HG02870 (cell line): ENCODE measurements at regions not wholly inside any gene's neighbourhood (a gene's known extent, or its start where the extent isn't known, plus 50 kb on each side); places are given as distances from the start of the nearest gene placed in this dataset.

Experiments
- ATAC-seq: cut with Tn5 transposase; IDR thresholded peaks from one replicate; pipeline ENCODE4 v1.9.1; 2021; ENCODE audit warnings: mild to moderate bottlenecking, moderate library complexity; ENCODE audit not compliant: unreplicated experiment

GRCh38 chr6:105821027-105821426 is 265.1 kb upstream of the PRDM1 start:
- ATAC-seq, result no peak

- no peak for ATAC-seq
Measured at GRCh38 chr6:105819745-105820144, 266.4 kb upstream of the PRDM1 start.

GRCh38 chr6:105818505-105818904 is 267.6 kb upstream of the PRDM1 start:
- no peak for ATAC-seq

GRCh38 chr6:105817961-105818360 is 268.2 kb upstream of the PRDM1 start:
- ATAC-seq, result no peak

DNA sequence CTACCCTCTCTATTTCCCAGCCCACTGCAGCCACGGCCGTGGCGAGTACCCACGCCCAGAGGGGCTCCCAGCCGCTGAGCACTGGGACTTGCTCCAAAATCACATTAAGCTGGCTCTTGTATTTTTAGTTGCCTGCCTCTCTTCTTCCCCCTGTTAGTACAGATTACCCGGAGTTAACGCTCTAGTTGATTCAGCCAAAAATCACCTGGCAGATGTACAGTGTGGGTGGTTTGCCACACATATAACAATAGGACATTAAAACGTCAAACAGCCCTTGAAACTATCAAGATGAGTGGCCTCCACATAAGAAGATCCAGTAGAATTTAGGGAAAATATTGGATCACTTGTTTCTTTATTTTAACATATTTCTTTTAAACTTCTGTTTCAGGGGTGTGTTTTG is 268.8 kb upstream of the PRDM1 start:
- ATAC-seq, result no peak

- no peak for ATAC-seq
Measured at GRCh38 chr6:105816847-105817246, 269.3 kb upstream of the PRDM1 start.

DNA sequence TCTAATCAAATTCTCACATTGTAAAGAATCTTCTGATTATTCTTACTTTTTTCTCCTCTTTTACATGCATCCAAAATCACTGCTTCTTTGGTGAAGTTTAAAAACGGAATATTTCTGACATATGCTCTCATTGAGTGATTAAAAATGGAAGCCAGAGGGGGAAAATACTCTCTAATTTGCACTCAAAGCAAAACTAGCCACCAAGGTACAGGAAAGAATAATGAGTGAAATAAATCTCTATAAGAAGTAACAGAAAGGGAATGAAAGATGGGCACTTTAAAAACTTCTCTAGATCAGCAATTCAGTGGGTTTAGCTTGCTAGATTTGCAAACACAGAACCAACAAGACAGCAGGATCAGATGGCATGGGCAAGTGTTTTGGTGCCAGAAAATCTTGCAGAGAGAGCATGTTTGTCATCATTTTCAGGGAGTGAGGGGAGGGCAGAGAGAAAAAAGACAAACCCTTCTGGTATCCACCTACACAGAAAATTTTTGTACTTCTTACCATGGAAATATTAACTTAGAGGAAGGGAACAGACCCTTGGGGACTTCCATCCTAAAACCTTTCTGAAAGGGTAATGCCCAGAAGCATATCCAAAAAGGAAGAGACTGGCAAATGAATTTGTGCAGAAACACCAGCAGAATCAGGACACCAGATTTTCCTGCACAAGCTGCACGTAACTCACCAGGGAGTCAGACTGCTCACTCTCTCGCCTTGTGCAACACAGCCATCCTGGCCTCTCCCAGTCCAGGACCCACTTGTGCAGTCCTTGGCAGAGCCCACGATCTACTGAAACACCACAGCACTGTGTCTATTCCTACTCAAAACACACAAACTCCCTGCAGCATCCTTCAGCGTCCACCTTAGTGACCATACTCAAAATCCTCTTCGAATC is 270.2 kb upstream of the PRDM1 start:
- ATAC-seq, result no peak

DNA sequence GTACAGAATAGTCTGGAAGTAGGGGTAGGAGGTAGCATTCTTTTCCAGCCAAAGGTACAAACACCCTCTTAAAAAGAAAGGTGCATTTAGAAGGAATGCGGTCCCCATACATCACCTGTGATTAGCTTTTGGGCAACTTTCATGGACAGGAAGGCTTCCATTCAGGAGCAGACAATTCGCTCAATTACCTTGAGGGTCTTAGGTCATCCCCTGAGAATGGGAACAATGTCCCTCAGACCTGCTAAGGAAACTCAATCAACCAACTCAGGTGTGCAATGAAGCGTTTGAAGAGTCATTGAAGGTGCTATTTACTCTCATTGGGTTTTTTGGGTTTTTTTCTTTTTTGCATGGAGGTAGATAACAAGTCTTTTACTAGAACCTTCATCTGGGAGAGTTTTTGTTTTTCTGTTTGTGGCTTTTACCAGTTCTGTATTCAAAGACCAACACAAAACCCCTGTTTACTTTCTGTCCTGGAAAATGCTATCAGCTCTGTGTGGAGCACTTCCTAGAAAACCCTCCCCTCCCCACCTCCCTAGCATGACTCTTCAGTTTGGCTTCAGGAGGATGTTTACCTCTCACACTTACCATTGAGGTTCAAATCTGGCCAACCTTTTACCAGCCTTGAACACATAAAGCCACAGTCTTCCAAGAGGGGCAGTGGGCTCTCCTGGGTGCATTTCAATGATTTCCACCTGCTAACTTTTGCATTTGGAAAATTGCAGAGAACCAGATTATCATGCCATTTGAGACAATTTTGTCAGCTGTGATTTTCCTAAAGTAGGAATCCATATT is 271.2 kb upstream of the PRDM1 start:
- no peak for ATAC-seq

- no peak for ATAC-seq
Measured at GRCh38 chr6:105810922-105811482, 275.1 kb upstream of the PRDM1 start.

DNA sequence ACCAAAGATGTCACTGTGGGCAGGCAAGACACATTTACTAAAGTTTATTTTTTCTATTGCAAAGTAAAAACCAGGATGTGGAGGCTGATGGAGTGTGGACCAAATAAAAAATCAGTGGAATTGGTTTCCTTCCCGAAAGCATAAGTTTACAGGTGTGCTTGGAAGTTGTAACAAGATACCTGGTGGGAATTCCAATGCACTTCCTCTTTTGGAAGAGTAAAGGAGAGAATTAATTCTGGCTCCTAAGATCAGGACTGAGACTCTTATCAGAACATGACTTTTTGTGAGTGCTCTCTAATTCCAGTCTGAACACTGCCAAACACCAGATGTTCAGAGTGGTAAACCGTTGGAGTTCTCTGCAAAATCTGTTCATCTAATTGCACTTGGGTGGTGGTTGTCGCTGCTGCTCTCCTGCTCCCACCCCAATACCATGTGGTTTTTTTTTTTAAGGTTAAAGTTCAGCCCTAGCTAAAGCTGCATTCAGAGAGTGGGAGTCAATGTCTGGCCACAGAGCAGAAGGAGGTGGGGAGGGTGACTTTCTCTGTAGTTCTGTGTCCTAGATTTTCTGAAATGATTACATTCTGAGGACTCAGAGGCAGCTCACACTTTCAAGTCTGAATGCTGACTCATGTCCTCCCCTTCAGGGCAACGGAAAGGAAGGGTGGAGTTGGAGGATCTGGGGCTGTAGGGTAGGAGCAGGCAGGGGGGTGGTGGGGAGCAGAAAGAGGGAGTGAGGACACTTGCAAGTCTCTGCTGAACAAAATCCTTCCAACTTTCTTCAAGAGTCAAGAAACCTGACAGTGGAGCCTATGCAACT is 275.8 kb upstream of the PRDM1 start:
- no peak for ATAC-seq

GRCh38 chr6:105808571-105808970 is 277.6 kb upstream of the PRDM1 start:
- ATAC-seq, result no peak

DNA sequence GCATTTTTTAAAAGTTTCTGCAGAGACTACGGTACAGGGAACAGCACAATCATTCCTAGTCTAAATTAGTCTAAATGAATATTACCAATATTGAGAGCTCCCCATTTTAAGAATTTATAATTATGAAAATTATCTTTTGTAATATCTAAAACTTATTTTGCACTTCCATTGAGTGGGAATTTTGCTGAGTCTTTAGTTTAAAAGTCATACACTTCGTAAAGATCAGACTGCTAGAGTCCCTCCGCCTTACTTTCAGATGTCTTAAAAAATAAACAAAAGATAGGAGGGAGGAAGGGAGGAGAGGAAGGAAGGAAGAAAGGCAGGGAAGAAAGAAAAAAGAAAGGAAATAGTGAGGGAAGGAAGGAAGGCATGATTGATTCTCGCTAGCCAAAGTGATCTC is 278.2 kb upstream of the PRDM1 start:
- ATAC-seq, result no peak

DNA sequence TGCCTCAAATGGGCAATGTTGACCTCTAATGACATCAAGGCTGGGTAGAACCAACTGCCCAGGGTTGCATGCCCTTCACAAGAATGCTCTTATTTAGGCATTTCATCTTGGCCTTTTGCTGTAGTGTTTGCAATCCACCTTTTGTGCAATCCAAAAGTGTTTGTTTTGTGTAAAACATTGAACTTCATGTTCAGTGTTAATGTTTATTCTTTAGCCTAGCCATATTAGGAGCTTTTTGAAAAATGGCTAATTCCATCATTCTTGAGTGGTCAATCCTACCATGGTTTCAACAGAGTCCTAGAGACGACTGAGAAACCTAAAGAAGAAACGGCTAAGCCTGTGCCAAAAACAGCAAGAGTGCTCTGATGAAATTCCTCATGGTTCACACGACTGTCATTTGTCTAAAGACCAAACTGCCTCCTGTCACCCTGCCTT is 279.6 kb upstream of the PRDM1 start:
- no peak for ATAC-seq

DNA sequence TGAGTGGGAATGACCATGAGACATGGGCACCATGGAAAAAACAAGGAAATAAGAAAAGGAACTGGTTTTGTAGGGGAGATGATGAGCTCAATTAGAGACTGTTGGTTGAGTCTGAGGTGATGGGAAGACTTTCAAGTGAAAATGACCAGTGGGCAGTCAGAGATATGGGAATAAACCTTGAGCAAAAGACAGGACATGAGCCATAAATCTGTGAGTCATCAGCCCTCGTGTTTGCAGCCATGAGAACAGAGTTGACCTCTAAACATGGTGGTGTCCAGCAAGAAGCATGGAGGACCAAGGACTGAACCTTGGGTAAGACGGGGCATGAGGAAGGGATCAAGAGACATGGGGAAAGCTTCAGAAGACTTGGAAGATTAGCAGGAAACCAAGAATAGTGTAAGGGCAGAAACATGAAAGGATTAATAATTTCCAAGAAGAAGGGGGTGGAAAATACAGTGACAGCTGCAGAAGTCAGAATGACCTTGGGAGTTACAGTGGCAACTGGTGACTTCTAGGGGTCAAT is 280.6 kb upstream of the PRDM1 start:
- no peak for ATAC-seq

DNA sequence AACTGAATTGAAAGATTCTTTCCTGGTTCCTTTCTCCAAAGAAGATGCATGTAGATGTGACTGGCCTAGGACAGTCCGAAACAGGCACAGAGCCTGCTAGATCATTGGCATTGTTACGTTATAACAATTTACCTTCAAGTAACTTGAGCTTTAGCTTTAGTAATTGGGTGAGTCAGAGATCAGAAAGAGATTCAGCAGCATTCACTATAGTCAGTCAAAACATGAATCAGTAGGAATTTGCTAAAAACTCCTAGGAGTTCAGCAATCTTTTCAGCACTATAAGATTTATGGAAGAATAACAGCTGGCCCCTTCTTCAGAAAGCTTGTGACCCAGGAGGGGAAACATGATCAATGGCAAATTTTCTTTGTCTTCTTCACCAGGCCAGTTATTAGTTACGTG is 281.7 kb upstream of the PRDM1 start:
- no peak for ATAC-seq

- no peak for ATAC-seq
Measured at GRCh38 chr6:105804000-105804399, 282.1 kb upstream of the PRDM1 start.

DNA sequence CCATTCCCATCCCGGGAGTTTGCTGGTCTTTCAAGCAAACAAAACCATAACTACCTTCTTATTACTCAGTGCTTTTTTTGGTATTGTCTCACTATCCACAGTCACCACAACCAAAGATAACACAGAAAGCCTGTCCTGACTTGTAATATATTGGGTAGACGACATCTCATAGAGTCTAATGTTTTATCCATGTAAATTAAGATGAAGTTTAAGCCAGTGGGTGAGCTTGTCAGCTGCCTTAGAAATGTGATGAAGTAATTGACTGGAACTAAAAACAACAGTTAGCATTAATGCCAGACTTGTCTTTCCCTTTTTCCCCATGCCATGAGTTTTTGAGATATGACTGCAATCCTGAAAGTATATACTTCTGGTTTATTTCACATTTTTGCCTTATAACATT is 282.7 kb upstream of the PRDM1 start:
- no peak for ATAC-seq

GRCh38 chr6:105802703-105803102 is 283.4 kb upstream of the PRDM1 start:
- ATAC-seq, result no peak

GRCh38 chr6:105800871-105801270 is 285.3 kb upstream of the PRDM1 start:
- no peak for ATAC-seq

DNA sequence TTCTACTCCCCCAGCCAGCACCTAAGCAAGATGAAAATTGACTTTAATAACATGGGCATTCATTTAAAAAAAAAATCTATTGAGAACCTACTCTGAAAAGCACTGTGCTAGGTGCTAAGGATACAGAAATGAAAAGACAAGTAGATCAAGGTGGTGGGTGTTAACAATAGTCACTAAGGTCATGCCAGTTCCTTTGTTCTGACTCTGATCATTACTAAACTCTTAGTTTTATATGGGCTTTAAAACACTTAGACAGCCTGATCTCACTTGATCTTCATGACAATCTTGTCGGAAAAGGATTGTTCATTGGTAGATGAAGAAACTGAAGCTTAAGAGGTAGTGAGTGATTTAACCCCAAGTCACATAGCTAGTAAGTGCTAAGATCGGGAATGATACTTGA is 285.7 kb upstream of the PRDM1 start:
- ATAC-seq, result no peak

DNA sequence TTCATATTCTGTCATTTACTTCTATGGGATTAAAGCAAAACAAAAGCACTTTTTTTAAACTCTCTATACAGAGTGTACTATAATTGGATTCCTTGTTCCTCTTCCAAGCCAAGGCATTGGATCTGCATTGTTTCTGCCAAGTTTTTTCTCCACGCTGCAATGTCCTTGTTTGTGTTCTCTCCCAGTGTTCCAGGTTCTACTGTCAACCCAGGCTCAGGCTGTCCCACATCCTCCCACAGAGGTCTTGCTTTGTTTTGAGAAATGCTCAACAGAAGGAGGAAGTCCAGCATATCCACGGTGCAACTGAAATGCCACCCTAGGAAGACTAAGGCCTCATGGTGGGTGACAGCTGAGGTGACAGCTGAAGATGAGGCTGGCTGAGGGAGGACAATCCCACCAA is 287.1 kb upstream of the PRDM1 start:
- ATAC-seq, result no peak
